Amniotic epithelial cell (primary cell): ENCODE measurements at regions not wholly inside any gene's neighbourhood (a gene's known extent, or its start where the extent isn't known, plus 50 kb on each side); places are given as distances from the start of the nearest gene placed in this dataset.

Experiments used
- DNase-seq: peaks from one replicate; pipeline ENCODE4 v3.0.0-alpha.2; 2010; ENCODE audit warnings: low read depth

- DNase-seq = no peak
These were observed 214.2 kb upstream of the PDE10A start for GRCh38 chr6:165877192-165877591.

GRCh38 chr6:165876588-165876987 lies 213.5 kb upstream of the PDE10A start:
- DNase-seq = peak; percentile 79

- no peak for DNase-seq
These were observed 212.9 kb upstream of the PDE10A start for GRCh38 chr6:165875946-165876345.

- no peak for DNase-seq
These were observed 210.9 kb upstream of the PDE10A start for GRCh38 chr6:165873976-165874375.

GRCh38 chr6:165872811-165873210 lies 209.8 kb upstream of the PDE10A start:
- no peak for DNase-seq

- DNase-seq = no peak
These were observed 209.3 kb upstream of the PDE10A start for GRCh38 chr6:165872311-165872710.

- no peak for DNase-seq
These were observed 208.5 kb upstream of the PDE10A start for GRCh38 chr6:165871571-165871970.

GRCh38 chr6:165869526-165869925 lies 206.5 kb upstream of the PDE10A start:
- DNase-seq = no peak

GRCh38 chr6:165864925-165865324 lies 201.9 kb upstream of the PDE10A start:
- no peak for DNase-seq

- DNase-seq = no peak
These were observed 201.2 kb upstream of the PDE10A start for GRCh38 chr6:165864218-165864617.

- no peak for DNase-seq
These were observed 200.8 kb upstream of the PDE10A start for GRCh38 chr6:165863801-165864200.

- no peak for DNase-seq
These were observed 199.8 kb upstream of the PDE10A start for GRCh38 chr6:165862813-165863212.

GRCh38 chr6:165861226-165861625 lies 198.2 kb upstream of the PDE10A start:
- no peak for DNase-seq

GRCh38 chr6:165858586-165858985 lies 195.5 kb upstream of the PDE10A start:
- DNase-seq = no peak

- no peak for DNase-seq
These were observed 192.8 kb upstream of the PDE10A start for GRCh38 chr6:165855856-165856255.

- no peak for DNase-seq
These were observed 192.0 kb upstream of the PDE10A start for GRCh38 chr6:165854863-165855593.

- DNase-seq = no peak
These were observed 191.2 kb upstream of the PDE10A start for GRCh38 chr6:165854061-165854862.

GRCh38 chr6:165852676-165853075 lies 189.6 kb upstream of the PDE10A start:
- no peak for DNase-seq

- DNase-seq = no peak
These were observed 187.5 kb upstream of the PDE10A start for GRCh38 chr6:165850434-165851019.

- no peak for DNase-seq
These were observed 186.7 kb upstream of the PDE10A start for GRCh38 chr6:165849534-165850430.

- no peak for DNase-seq
These were observed 185.0 kb upstream of the PDE10A start for GRCh38 chr6:165848086-165848426.

GRCh38 chr6:165847407-165848085 lies 184.5 kb upstream of the PDE10A start:
- DNase-seq = peak; percentile 98
